GM21786 (cell line): ENCODE measurements at regions not wholly inside any gene's neighbourhood (a gene's known extent, or its start where the extent isn't known, plus 50 kb on each side); places are given as distances from the start of the nearest gene placed in this dataset.

Experiments
- ATAC-seq: cut with Tn5 transposase; IDR thresholded peaks from one replicate; pipeline ENCODE4 v1.9.1; 2021; ENCODE audit not compliant: unreplicated experiment

DNA sequence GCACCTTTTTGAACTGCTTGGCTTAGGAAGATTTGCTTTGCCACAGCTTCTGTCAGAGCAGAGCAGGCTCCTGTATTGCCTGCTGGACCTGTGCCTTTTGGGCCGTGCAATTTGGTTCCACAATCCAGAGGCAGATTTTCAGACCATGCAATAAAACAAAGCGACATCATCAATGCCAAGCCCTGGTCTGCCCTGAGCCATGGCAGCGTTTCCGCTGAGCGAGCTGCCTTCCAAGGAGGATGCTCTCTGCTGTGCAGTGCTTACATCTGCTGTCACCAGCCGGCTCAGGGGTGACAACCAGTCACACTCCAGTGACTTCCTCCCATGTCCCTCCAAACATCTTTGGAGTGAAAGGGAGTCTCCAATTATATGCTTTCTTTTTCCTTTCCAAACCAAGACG lies 282.2 kb downstream of the CDH26 start:
- no peak for ATAC-seq

- no peak for ATAC-seq
Observed at GRCh38 chr20:60240986-60241385, 282.8 kb downstream of the CDH26 start.

- ATAC-seq = no peak
Observed at GRCh38 chr20:60242836-60243505, 284.7 kb downstream of the CDH26 start.

GRCh38 chr20:60244373-60245146 lies 286.3 kb downstream of the CDH26 start:
- ATAC-seq = no peak

GRCh38 chr20:60246751-60247150 lies 288.5 kb downstream of the CDH26 start:
- ATAC-seq = no peak

DNA sequence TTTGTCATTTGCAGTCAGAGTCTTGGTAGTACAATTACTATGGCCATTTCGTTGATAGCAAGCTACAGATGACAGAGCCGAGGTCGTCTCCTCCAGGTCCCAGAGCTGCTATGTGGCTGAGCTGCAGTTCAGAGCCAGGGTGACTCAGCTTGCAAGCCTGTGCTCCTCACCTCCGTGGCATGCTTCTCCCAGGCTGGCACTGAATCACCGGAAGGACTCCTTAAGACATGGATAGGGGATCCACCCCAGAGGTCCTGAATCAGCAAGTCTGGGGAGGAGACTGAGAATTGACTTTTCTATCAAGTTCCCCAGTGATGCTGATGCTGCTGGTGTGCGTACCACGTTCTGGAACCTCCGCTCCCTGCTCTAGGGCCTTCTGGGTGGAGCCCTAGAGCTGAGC lies 291.2 kb downstream of the CDH26 start:
- no peak for ATAC-seq

DNA sequence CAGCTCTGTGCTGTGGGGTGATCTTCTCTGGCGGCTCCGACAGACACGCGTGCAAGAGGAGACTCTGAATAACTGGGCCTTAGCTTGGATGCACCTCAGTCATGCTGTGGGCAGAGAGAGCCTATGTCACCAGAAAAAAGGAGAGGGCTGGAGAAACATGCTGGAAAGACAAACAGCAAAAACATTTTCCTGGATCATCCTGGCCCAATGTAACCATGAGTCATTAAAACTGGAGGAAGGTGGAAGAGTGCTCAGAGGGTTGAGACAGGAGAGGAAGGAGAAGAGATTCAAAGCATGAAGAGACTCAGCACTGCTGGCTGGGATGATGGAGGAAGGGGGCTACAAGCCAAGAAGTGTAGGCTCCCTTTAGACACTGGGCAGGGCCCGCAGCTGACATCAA lies 292.0 kb downstream of the CDH26 start:
- ATAC-seq = no peak

DNA sequence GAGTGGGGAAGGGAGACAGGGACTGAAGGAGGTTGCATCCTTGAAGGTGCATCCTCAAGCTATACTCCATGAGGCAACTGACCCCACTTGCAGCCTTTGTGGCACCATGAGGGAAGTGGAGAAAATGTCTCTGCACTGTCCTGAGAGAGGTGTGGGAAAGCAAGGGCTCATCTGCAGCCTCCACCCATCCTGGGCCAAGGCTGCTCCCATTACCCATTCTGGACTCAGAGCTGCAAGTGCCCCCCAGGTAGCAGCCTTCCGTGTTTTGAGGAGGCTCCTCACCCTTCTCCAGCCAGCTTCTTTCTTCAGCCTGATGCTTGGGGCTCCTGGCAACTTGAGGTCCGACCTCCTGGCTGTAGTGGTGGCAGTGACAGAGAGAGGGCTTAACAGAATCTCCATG lies 294.6 kb downstream of the CDH26 start:
- no peak for ATAC-seq

- ATAC-seq = no peak
Observed at GRCh38 chr20:60253471-60253870, 295.2 kb downstream of the CDH26 start.

GRCh38 chr20:60254901-60255411 lies 296.7 kb downstream of the CDH26 start:
- no peak for ATAC-seq

GRCh38 chr20:60255415-60255814 lies 297.2 kb downstream of the CDH26 start:
- ATAC-seq = no peak

DNA sequence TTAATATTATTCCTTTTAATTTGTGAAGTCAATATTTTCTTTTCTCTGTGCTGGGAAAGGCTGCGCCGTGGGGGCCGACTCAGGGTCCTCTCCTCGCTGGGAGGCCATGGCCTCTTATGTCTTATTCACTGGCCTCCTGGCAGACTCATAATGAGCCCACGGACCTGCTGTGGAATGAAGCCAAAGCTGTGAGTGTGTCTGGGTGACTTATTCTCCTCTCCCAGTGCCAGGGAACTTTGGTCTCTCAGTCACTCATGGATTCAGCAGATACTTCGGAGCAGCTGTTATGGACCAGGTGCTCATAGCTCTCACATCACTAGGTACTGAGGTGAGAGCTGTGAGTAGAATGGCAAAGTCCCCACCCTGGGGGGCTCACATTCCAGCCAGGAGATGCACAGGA lies 297.6 kb downstream of the CDH26 start:
- no peak for ATAC-seq

DNA sequence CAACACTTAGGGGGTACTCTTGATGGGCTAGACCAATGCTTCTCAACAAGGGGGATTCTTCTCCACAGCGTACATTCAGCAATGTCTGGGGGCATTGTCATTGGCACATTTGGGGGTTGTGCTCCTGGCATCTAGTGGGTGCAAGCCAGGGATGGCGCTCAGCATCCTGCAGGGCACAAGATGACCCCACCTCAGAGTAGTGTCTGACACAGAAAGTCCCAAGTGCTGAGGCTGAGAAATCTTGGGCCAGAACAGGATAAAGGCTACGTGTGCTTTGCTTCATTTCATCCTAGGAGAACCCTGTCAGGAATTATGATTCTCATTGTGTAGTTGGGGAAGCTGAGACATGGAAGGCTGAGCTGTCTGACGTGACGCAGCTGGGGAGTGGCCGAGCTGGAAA lies 298.6 kb downstream of the CDH26 start:
- ATAC-seq = no peak

DNA sequence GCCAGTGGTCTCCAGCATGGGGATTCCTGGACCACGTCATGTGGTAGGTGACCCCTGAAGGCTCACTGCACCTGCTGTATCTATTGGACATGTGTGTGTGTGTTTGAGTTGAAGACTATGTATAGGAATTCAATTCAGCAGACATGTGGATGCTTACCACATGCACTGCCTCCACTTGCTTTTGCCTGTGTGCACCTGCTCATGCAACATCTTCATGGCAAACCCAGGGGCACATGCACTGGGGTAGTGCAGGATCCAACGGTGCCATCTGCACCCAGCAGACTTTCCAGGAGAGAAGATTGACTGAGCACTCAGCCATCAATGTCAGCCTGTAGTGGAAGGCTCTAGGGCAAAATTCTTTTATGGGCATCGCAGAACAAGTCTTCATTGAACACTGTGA lies 299.4 kb downstream of the CDH26 start:
- no peak for ATAC-seq

DNA sequence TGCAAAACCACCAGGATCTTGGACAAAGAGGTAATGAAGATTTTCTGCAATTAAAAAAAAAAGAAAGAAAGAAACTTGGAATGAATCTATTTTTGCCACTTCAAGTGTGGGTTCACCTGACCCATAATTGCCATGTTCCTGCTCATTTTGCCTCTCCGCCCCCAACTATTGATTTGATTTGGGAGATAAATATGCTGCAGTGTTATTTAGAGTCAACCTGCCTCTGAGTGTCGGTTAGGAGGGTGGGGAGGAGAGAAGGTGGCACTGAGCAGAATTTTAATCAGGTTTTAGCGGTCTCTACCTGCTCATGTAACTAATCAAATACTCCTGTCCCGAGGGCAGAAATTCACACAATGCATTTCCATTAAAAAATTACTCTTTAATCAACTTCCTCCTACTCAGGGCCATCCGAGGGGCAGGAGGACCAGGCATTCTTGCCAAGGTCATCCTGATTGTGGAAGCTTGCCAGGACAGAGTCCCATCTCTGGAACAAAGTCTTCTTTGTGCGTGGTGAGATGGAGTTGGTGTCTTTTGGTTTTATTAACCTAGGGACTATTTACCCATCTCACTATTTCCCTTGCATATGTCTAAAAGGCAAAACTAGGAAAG lies 300.1 kb downstream of the CDH26 start:
- no peak for ATAC-seq

DNA sequence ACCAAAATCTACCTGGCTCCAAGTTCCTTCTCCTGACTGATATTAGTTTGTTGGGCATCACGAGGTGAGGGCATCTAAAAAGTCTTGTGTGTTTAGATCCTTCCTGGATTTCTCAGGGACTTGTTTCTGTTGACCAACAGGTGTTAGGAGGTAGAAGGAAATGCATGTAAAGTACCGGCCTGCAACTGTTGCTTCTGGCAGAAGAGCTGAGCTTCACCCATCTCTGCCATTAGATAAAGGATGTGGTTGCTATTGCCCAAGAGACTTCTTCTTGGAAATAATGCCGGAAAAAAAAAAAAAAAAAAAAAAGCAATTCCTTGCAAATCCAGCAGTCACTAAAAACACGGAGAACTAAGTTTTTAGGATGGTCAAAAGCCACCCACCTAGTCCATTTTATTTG lies 303.1 kb downstream of the CDH26 start:
- ATAC-seq = no peak

- ATAC-seq = no peak
Observed at GRCh38 chr20:60262967-60263603, 304.9 kb downstream of the CDH26 start.

- ATAC-seq = no peak
Observed at GRCh38 chr20:60263725-60264709, 305.8 kb downstream of the CDH26 start.

DNA sequence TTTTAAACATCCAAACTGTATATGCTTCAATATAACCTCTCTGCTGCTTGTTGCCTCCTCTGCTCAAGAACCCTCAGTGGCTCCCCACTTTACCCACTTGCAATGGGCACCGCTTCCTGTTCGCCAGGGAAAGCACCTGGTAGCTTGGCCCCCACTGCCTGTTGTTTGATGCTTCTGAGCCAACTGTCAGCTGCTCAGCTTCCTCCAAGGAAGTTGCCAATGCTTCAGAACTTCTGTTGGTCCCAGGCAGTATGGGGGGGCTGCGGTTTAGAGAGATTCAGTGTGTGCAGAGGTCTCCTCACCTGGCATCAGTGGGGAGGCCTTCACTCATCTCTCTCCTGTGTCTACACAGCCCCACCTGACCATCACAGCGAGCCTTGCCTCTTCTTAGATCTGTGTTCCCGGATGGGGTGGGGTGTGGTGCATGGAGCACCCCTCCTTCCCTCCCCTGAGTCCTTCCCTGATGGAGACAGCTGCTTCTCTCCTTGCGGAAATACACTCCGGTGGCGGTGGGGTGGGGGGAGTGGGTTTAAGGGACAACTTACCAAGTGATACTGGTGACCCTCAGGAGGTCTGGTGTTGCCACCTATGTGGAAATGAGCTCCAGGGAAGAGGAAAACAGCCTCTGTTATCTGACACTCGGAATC lies 308.1 kb downstream of the CDH26 start:
- no peak for ATAC-seq

DNA sequence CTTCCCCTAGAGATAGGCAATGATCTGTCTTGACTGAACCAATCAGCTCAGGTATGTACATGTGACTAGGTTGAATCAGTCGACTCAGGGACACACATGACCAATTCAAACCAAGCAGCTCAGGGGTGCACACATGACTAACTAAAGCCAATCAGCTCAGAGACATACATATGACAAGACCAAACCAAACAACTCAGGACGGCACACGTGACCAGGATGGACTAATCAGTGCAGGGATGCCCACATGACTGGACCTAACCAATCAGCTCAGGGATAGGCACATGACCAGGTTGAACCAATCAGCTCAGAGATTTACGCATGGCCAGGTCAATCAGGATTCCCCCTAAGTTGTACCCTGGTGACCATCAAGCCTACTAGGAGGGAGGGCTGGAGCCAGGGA lies 310.3 kb downstream of the CDH26 start:
- no peak for ATAC-seq
